NCI-H2227 (cell line): ENCODE measurements at regions not wholly inside any gene's neighbourhood (a gene's known extent, or its start where the extent isn't known, plus 50 kb on each side); places are given as distances from the start of the nearest gene placed in this dataset.
"Not testable (repeated sequence)": the region's sequence is repeated elsewhere in the genome, so short reads cannot be mapped to it uniquely, and the experiment has no call there.

Experiments used
- DNase-seq: peaks from one replicate; lab custom pipeline; 2025; ENCODE audit not compliant: unreplicated experiment; lab: John Stamatoyannopoulos, UW

GRCh38 chr7:81439591-81439990, 330.3 kb downstream of the HGF start:
- no peak for DNase-seq

DNA sequence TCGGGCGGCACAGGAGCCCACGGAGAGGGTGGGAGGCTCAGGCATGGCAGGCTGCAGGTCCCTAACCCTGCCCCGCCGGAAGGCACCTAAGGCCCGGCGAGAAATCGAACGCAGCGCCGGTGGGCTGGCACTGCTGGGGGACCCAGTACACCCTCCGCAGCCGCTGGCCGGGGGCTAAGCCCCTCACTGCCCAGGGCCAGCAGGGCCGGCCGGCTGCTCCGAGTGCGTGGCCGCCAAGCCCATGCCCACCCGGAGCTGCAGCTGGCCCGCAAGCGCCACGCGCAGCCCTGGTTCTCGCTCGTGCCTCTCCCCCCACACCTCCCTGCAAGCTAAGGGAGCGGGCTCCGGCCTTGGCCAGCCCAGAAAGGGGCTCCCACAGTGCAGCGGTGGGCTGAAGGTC, 332.7 kb downstream of the HGF start:
- not testable (repeated sequence) for DNase-seq

DNA sequence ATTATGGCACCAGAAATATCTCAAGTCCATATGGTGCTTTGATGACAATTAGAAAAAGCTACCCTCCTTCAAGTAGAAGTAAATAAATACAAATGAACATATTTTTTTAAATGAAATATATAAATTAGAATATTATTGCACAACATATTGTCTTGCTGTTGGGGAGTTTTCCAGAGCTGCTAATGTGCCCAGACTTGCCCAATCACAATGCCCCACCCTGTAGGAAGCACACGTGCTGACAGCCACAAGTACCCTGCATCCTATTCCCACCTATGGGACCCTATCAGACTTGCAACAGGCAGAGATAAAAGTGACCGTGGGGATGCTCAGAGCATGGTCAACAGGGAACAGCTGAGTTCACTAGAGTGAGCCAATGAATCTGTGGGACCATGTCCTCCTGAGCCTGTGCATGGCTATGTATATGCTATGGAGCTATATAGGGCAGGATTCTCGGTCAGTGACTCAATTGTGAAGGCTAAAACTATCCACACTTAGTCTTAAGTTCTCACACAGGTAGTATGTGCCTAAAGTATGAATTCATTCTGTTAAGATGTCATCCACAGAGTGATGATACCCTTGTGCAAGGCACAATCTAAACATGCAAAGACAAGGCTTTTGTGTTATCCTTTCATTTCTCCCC, 336.0 kb downstream of the HGF start:
- no peak for DNase-seq

- no peak for DNase-seq
Measured at GRCh38 chr7:81433206-81433605, 336.6 kb downstream of the HGF start.

DNA sequence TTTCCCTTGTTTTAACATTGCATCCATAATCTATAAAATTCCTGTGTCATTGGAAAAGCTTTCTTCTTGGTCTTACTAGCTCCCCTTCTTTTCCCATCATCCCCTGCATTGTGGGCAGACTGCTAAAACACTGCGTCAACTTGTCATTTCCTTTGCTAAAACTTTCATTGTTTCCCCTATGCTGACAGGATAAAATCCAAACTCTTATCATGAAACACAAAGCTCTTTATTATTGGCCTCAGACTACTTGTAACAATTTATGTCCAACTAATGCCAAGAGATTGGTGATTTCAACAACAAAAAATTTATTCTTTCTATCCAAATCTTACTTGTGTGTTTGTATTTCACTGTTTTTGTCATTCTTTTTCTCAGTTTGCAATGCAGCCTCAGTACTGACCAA, 339.1 kb downstream of the HGF start:
- DNase-seq: no peak

- no peak for DNase-seq
Measured at GRCh38 chr7:81430150-81430549, 339.7 kb downstream of the HGF start.

GRCh38 chr7:81427461-81427860, 342.4 kb downstream of the HGF start:
- no peak for DNase-seq

DNA sequence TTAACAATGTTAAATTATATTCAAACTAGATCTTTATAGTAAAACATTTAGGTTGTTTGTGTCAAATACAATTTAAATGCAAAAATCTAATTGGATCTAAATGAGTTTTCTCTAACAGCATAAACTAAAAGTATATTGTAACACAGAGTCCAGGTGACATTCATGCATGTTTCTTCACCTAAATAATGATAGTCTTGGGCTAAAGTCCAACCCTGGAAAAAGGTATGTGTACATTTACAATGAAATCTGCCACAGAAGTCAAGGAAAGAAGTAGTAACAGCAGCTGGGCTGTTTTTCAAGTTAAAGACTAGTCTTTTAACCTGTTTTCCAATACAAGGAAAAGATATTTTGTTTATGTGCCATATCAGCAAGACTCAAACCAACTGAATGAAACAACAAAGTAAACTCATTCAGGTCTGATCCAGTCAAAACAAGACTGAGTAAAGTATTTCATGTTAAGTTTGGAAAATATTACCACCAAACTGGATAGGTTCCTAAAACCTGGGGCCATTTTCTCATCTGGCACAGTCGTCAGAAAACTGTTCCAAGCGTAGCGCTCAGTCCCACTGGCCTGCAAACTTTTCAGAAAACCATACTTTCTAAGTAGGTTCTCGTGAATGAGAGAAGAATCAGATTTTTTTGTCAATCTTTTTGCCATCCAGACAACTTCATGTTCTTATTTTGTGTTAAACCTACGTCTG, 349.2 kb downstream of the HGF start:
- DNase-seq: no peak

GRCh38 chr7:81419731-81420130, 350.1 kb downstream of the HGF start:
- no peak for DNase-seq

- DNase-seq: no peak
Measured at GRCh38 chr7:81416659-81417058, 353.2 kb downstream of the HGF start.

- no peak for DNase-seq
Measured at GRCh38 chr7:81415181-81415580, 354.7 kb downstream of the HGF start.

DNA sequence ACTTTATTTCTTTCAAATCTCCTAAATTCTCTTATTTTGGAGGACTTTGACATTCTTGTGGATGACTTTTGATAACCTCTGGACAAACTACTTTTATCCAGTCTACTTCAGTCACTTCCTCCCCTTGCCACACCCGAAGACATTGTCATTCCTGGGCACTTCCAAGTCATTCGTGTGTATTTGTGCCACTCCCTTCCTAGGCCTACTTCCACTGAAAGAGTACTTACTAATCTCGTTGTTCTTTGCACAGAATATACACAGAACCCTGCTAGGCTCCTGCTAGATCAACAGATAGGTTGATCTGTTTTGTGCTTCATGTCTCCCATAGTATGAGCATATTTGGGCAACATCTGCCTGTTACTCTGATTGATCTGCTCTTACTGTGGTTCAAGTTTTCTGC, 355.4 kb downstream of the HGF start:
- no peak for DNase-seq

DNA sequence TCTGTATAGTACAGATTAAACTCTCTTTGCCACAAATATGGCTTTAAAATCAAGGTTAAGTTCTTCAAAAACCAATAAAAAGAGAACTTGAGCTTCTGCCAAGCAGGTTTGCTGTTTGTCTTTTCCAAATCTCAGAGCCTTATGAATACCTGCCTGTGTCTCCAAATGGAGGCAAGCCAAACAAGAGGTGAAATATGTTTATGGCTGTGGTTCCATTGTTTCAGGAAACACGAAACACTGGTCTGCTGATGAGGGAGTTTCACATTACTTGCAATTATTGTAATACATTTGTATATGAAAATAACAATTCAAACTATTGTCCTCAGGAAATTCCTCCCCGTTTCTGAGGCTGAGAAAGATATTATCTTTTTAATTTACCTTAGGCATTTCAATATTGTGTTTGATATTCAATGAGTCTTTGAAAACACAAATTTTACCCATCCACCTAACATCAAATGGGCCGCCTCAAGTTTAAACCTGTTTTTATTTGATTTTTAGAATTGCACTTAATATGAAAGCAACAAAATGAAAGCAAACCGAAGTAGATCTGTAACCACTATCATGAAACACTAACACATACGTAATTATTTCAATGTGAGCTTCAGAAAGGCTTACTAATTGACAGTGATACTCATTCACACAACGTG, 359.3 kb downstream of the HGF start:
- no peak for DNase-seq

GRCh38 chr7:81408728-81409127, 361.1 kb downstream of the HGF start:
- DNase-seq: no peak

DNA sequence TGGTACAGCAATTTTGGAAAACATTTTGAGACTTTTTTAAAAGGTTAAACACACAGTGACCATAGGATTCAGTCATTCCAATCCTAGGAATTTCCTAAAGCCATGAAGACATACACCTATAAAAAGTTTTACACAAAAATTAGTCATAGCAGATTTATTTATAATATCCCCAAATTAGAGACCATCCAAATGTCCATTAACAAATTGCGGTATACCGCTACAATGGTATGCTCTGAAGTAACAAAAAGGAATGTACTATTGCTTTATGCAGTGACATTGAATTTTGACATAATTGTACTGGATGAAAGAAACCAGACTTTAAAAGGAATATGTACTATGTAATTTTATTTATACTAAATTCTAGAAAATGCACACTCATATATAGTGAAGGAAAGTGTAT, 362.8 kb downstream of the HGF start:
- no peak for DNase-seq

GRCh38 chr7:81404669-81405068, 365.2 kb downstream of the HGF start:
- no peak for DNase-seq

- DNase-seq: no peak
Measured at GRCh38 chr7:81402227-81402626, 367.6 kb downstream of the HGF start.

DNA sequence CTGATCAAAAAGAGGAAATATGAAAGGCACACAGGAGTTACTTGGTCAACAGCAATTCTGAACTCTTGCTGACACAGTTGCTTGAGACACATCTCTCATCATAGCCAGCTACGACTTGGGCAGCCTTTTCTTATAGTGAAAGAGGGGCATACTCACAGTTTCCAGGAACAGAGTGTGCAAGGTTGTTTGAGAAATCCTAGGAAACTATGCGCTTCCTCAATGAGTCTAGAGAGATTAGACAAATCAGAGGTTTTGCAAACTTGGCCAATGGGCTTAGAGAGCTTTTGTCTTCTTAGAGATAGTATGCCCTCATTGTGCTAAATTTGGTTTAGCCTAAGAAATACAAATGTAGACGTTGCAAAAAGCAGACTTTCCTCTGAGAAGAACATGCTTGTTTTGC, 370.4 kb downstream of the HGF start:
- DNase-seq: no peak

DNA sequence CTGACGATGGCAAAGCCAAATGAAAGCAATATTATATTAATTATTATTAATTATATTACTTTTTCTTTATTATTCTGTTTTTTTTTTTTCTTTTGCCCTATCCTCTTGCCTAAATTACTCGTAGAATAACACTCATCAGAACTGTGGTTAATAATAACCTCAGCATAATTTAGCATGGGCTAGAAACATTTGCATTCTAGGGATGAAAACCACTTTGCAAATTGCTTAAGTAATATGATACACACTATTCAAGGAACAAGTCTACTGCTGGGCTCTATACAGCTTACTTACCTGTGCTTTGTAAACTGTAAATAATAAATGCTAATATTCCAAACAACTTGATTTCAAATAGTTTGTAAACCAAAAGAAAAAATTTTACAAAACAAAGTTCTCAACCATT, 375.8 kb downstream of the HGF start:
- DNase-seq: no peak

GRCh38 chr7:81393018-81393417, 376.8 kb downstream of the HGF start:
- DNase-seq: no peak

GRCh38 chr7:81385370-81385769, 384.5 kb downstream of the HGF start:
- no peak for DNase-seq

- no peak for DNase-seq
Measured at GRCh38 chr7:81383846-81384245, 386.0 kb downstream of the HGF start.
